IPS-NIHi7 (cell line): ENCODE measurements at regions not wholly inside any gene's neighbourhood (a gene's known extent, or its start where the extent isn't known, plus 50 kb on each side); places are given as distances from the start of the nearest gene placed in this dataset.
"Not testable (repeated sequence)": the region's sequence is repeated elsewhere in the genome, so short reads cannot be mapped to it uniquely, and the experiment has no call there.

Experiments used
- DNase-seq: peaks from one replicate; pipeline ENCODE4 v3.0.0; 2012; ENCODE audit warnings: mixed read lengths; ENCODE audit errors: extremely low spot score

GRCh38 chr1:118564961-118565703 lies 380.1 kb upstream of the SPAG17 start:
- no peak for DNase-seq

GRCh38 chr1:118563981-118564951 lies 379.2 kb upstream of the SPAG17 start:
- peak; percentile 24 for DNase-seq

GRCh38 chr1:118558933-118559332 lies 373.9 kb upstream of the SPAG17 start:
- no peak for DNase-seq

- DNase-seq, result no peak
Observed at GRCh38 chr1:118556936-118557335, 371.9 kb upstream of the SPAG17 start.

GRCh38 chr1:118555638-118556037 lies 370.6 kb upstream of the SPAG17 start:
- DNase-seq, result no peak

GRCh38 chr1:118535901-118536300 lies 350.9 kb upstream of the SPAG17 start:
- DNase-seq, result no peak

GRCh38 chr1:118511922-118512321 lies 326.9 kb upstream of the SPAG17 start:
- not testable (repeated sequence) for DNase-seq

GRCh38 chr1:118504867-118505266 lies 319.8 kb upstream of the SPAG17 start:
- DNase-seq, result no peak

GRCh38 chr1:118504221-118504644 lies 319.2 kb upstream of the SPAG17 start:
- DNase-seq, result peak; percentile 39

- no peak for DNase-seq
Observed at GRCh38 chr1:118503752-118504151, 318.7 kb upstream of the SPAG17 start.

GRCh38 chr1:118494998-118495397 lies 310.0 kb upstream of the SPAG17 start:
- DNase-seq, result no peak

GRCh38 chr1:118488787-118489186 lies 303.8 kb upstream of the SPAG17 start:
- no peak for DNase-seq

GRCh38 chr1:118487932-118488331 lies 302.9 kb upstream of the SPAG17 start:
- DNase-seq, result no peak

- DNase-seq, result no peak
Observed at GRCh38 chr1:118487091-118487490, 302.1 kb upstream of the SPAG17 start.

GRCh38 chr1:118486199-118486598 lies 301.2 kb upstream of the SPAG17 start:
- DNase-seq, result no peak

GRCh38 chr1:118485757-118486156 lies 300.7 kb upstream of the SPAG17 start:
- DNase-seq, result no peak

- no peak for DNase-seq
Observed at GRCh38 chr1:118484893-118485292, 299.9 kb upstream of the SPAG17 start.

GRCh38 chr1:118483245-118484006 lies 298.4 kb upstream of the SPAG17 start:
- no peak for DNase-seq

GRCh38 chr1:118481126-118481525 lies 296.1 kb upstream of the SPAG17 start:
- DNase-seq, result no peak

- DNase-seq, result no peak
Observed at GRCh38 chr1:118479351-118479750, 294.3 kb upstream of the SPAG17 start.

GRCh38 chr1:118473825-118474224 lies 288.8 kb upstream of the SPAG17 start:
- no peak for DNase-seq

GRCh38 chr1:118464460-118464859 lies 279.4 kb upstream of the SPAG17 start:
- not testable (repeated sequence) for DNase-seq
